DLD1 (cell line): ENCODE measurements at regions not wholly inside any gene's neighbourhood (a gene's known extent, or its start where the extent isn't known, plus 50 kb on each side); places are given as distances from the start of the nearest gene placed in this dataset.
"Not testable (repeated sequence)": the region's sequence is repeated elsewhere in the genome, so short reads cannot be mapped to it uniquely, and the experiment has no call there.

Experiments
- in situ Hi-C: cut with HindIII; loops from 2 replicates; pipeline ENCODE4 v1.10.0; 2017; ENCODE audit warnings: low sequenced_read_pairs

GRCh38 chr4:24369507-24370029 is 214.8 kb downstream of the DHX15 start:
- in situ Hi-C loops = no loop called here

DNA sequence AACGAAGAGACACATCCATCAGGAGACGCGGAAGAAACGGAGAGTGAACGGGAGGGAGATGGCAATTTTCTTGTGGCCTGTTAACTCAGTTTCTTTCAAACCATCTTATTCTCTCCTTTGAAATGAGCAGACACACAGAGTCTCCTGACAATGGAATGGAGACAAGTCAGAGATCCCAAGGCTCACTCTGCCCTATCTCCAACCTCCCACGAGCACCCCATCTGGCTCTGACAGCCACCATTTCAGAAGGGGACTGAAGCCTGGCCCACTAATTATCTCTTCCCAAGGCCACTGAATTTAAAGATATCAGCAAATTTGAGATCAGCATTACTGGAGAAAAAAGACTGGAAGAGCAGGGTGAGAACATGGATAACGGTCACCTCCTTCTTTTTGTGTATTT is 215.6 kb downstream of the DHX15 start:
- in situ Hi-C loops = no loop called here

GRCh38 chr4:24364852-24365251 is 219.5 kb downstream of the DHX15 start:
- in situ Hi-C loops = no loop called here

- in situ Hi-C loops = no loop called here
Observed at GRCh38 chr4:24364249-24364648, 220.1 kb downstream of the DHX15 start.

DNA sequence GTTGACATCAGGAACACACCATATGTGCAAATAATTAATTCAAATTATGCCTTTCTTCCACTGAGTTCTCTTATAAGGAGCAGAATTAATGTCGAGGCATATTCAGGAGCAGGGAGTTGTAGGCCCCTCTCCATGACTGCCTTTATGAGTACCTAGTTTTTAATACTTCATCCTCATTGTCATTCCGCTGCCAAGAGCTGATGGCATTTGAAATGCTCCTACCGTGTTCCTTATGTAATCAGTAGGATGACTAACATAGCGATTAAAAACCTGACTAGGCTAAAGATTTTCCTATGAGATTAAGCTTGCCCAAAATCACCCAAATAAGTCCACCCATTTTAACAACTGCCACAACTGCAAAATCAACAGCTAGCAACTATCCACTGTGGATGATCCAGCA is 220.6 kb downstream of the DHX15 start:
- in situ Hi-C loops = no loop called here

- in situ Hi-C loops = no loop called here
Observed at GRCh38 chr4:24352112-24352511, 232.2 kb downstream of the DHX15 start.

DNA sequence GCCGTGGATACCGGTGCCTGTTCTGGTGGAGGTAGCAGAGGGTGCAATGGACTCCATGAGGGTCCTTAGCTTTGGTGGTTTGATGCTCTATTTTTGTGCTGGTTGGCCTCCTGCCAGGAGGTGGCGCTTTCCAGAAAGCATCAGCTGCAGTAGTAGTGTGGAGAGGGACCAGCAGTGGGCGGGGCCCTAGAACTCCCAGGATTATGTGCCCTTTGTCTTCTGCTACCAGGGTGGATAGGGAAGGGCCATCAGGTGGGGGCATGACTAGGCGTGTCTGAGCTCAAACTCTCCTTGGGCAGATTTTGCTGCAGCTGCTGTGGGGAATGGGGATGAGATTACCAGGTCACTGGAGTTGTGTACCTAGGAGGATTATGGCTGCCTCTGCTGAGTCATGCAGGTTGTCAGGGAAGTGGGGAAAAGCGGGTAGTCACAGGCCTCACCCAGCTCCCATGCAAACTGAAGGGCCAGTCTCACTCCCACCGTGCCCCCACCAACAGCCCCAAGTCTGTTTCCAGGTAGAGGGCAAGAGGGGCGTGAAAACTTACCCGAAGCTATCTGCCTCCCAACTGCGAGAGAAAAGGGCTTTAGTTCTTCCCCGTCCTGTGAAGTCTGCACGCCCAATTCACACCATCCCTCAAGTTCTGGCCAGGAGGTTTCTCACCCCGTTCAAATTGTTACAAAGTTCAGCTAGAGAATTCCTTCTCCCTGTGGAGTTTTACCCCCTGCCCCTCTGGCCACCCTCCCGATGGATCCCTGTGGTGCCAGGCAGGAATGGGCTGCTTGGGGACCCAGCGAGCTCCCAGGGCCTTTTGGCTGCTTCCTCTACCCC is 235.0 kb downstream of the DHX15 start:
- in situ Hi-C loops = not testable (repeated sequence)

DNA sequence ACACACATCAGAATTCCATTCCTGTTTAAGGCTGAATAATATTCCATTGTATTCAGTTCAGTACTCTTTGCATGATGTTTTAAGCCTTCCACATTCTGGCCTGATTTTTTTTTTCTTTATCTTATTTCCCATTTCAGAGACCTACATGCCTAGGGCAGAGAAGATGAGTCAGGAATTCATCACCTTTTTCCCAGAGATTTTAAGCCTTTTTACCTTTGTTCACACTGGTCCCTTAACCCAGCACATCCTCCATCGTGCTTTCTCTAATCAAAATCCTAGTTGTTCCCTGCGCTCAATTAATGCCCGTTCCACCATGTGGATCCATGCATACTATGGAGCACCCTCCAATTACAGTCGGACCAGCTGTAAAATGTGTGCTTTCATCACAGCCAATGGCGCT is 245.1 kb downstream of the DHX15 start:
- in situ Hi-C loops = no loop called here

GRCh38 chr4:24337451-24338190 is 246.7 kb downstream of the DHX15 start:
- in situ Hi-C loops = no loop called here

- in situ Hi-C loops = no loop called here
Observed at GRCh38 chr4:24335616-24336015, 248.7 kb downstream of the DHX15 start.

GRCh38 chr4:24334906-24335305 is 249.4 kb downstream of the DHX15 start:
- in situ Hi-C loops = no loop called here

GRCh38 chr4:24330573-24330972 is 253.8 kb downstream of the DHX15 start:
- in situ Hi-C loops = no loop called here

- in situ Hi-C loops = no loop called here
Observed at GRCh38 chr4:24330172-24330571, 254.2 kb downstream of the DHX15 start.

DNA sequence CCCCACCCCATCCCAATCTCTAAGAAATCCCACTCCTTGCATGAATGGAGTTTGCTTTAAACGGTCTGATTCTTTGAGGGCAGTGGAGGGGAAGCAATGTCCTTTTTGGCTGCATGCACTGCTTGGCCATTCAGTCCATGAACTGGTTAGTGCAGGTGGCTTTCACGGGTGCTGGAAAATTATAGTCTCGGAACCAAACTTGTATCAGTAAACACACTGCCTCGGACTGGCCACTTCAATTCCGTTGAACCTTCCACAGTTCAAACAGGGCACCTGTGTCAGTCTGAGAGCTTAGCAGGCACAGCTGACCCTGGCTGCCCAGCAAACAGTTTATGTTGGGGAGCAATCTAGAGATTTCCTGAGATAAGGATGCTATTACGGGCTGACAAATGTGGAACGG is 255.6 kb downstream of the DHX15 start:
- in situ Hi-C loops = no loop called here

DNA sequence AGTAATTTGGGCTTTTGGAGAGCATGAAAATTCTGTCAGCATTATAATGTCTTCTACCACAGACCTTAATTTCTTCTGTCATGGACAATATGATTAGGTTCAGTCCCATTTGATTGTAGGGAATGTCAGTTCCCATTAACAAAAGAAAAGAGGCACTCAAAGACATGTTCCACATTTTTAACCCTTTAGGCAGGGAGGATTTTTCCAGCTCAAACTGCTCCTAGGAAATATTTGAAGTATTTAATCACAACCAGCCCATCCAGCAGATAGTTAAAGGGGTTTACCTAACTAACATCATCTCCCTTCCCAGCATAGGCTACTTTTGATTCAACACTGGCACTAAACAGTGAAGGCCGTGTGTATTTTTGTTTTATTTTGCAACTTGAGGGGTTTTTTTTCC is 256.0 kb downstream of the DHX15 start:
- in situ Hi-C loops = no loop called here

- in situ Hi-C loops = no loop called here
Observed at GRCh38 chr4:24322995-24323394, 261.4 kb downstream of the DHX15 start.

GRCh38 chr4:24322511-24322910 is 261.8 kb downstream of the DHX15 start:
- in situ Hi-C loops = no loop called here

DNA sequence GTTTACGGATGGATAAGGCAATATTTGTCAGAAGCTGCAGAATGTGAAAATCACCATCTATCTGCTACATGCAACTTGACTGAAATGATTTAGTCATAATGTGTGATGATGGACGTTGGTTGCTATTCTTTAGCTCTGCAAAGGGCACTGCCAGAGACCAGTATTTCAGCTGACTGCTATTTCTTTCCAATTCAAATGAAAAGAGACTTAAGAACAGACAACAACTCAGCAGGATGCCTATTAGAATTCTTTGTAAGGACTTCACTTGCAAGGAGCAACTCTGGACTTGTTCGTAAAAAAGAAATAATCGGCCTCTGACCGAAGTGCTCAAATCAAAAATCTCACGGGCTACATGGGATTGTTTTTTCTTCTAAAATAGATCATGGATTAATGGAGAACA is 262.7 kb downstream of the DHX15 start:
- in situ Hi-C loops = no loop called here

DNA sequence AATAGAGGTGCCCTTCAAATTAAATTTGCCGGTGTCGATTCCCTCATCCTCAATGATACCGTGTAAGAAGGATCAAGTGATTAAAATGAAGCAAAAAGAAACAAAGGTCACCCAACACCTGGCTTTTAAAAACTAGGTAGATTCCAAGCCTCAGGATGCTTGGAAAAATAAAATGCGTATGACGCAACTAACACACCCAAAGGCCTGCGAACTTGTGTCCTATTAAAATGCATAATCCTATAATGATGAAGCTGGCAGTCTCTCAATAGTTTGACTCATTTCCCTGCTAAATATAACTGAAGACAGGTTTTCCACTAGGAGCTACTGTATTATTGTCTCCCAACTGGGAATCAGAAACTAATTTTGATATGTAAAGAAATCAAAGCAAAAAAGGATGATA is 263.2 kb downstream of the DHX15 start:
- in situ Hi-C loops = no loop called here

DNA sequence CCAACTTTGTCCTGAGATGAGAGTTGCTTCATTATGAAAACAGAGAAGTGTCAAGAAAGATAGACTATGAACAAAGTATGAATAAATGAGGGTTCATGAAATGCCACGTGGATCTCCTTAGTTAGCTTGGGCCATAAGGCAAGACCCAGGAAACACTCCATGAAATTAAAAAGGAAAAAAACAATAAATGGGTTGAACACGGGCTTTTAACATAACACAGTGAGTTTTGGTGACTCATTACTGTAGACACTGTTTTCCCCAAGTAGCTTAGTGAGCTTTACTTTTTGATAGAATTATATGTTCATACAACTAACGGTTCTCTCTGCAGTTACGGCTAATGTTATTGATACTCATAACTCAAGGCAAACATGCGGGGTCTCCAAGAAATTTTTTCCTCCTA is 265.0 kb downstream of the DHX15 start:
- in situ Hi-C loops = no loop called here

GRCh38 chr4:24315056-24315455 is 269.3 kb downstream of the DHX15 start:
- in situ Hi-C loops = no loop called here

- in situ Hi-C loops = no loop called here
Observed at GRCh38 chr4:24312261-24312913, 272.0 kb downstream of the DHX15 start.
